Aorta (tissue), 5 donors: ENCODE measurements at regions not wholly inside any gene's neighbourhood (a gene's known extent, or its start where the extent isn't known, plus 50 kb on each side); places are given as distances from the start of the nearest gene placed in this dataset.

ENCODE experiments used
- ATAC-seq: fragments of 200-7000 bp; cut with Tn5 transposase; one replicate; pipeline ENCODE4 v1.9.1; 2022; ENCODE audit warnings: moderate library complexity; ENCODE audit not compliant: low FRiP score
- DNase-seq, 2 donors: peaks; one replicate each; pipeline ENCODE4 v3.0.0-alpha.2; 2020
- H3K27ac ChIP-seq, 2 donors: one replicate each; pipeline ENCODE4 v1.5.1; 2013; ENCODE audit warnings: low read length in 2 of 2, mild to moderate bottlenecking in 2 of 2, moderate library complexity in 2 of 2, control low read depth in 1 of 2, inconsistent platforms in 1 of 2, low read depth in 1 of 2
- H3K27me3 ChIP-seq, 2 donors: one replicate each; pipeline ENCODE4 v1.6.1; 2013; ENCODE audit warnings: control low read depth in 1 of 2, low read length in 1 of 2, mild to moderate bottlenecking in 1 of 2, moderate library complexity in 1 of 2; ENCODE audit not compliant: insufficient read depth in 2 of 2, control insufficient read depth in 1 of 2
- H3K36me3 ChIP-seq, 2 donors: one replicate each; pipeline ENCODE4 v1.6.1; 2013; ENCODE audit warnings: control low read depth in 1 of 2, low read length in 1 of 2, mild to moderate bottlenecking in 1 of 2; ENCODE audit not compliant: insufficient read depth in 2 of 2, control insufficient read depth in 1 of 2
- H3K4me1 ChIP-seq, 2 donors: one replicate each; pipeline ENCODE4 v1.6.1; 2013; ENCODE audit warnings: low read length in 2 of 2, control low read depth in 1 of 2, mild to moderate bottlenecking in 1 of 2, moderate library complexity in 1 of 2; ENCODE audit not compliant: insufficient read depth in 2 of 2, control insufficient read depth in 1 of 2
- H3K4me3 ChIP-seq, 2 donors: one replicate each; pipeline ENCODE4 v1.5.1; 2013; ENCODE audit warnings: low read length in 2 of 2, control low read depth in 1 of 2, mild to moderate bottlenecking in 1 of 2
- H3K9me3 ChIP-seq: one replicate; pipeline ENCODE4 v1.6.1; 2013; ENCODE audit warnings: mild to moderate bottlenecking, low read length; ENCODE audit not compliant: control insufficient read depth
- WGBS, 2 donors: extraction: QIAGEN DNeasy Blood & Tissue Kit; methylation state at CpG; one replicate each; pipeline ENCODE4 v1.1.7; 2013; 5-methylcytosine and 5-hydroxymethylcytosine counted together
- intact Hi-C, 2 donors: fragments of 100-400 bp; cut with DNase I; formaldehyde crosslinking; loops; one replicate each; pipeline versions ENCODE4 v1.14.2 to v1.15.0; 2022
- donor health status: healthy with polysubstance abuse.
- donor health status: Bipolar disorder and iron deficiency.
- donor health status: DM: no; HTN: no; CAD: no.
- donor health status: DM: no; HTN: no; CAD: no.
- donor health status: DM: yes; HTN: yes; CAD: no.

DNA sequence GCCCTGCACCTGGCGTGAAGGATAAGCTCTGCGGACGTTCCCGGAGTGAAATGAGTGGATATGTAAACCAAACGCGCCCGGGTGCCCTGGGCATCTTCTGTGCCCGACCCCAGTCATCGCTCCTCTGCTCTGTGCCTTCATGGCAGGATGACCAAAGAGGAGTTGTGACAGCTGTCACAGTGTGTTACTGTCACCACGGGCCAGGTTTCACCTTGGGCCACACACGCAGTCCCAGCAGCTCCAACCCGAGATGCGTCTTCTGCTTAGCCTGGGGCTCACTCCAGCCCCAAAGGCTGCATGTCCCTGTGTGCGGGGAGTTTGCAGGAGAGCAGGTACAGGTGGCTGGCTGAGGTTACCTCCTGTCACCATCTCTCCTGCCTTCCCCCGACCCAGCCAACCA is 311.6 kb downstream of the BMP7 start:
- intact Hi-C loops: no loop called here
- no peaks in the 10 kb centered on the region for H3K9me3 ChIP-seq
- H3K27me3 ChIP-seq: no peaks in the 10 kb centered on the region
- H3K27ac ChIP-seq: no peak overlapping the region
- H3K36me3 ChIP-seq: no peaks in the 10 kb centered on the region
- no peak for ATAC-seq
- no peak for DNase-seq
- H3K4me1 ChIP-seq: no peaks in the 10 kb centered on the region
- WGBS, 2 donors: 79 to 82% methylated on average over 15 of the region's 15 CpGs
- no peak overlapping the region for H3K4me3 ChIP-seq

- Histone ChIP-seq H3K27ac (no peak overlapping the region), H3K36me3 (no peaks in the 10 kb centered on the region), H3K9me3 (no peaks in the 10 kb centered on the region), H3K27me3 (no peaks in the 10 kb centered on the region), H3K4me3 (no peak overlapping the region), H3K4me1 (no peaks in the 10 kb centered on the region)
- ATAC-seq: no peak
- 17 to 18% methylated on average over 9 of the region's 9 CpGs for WGBS, 2 donors
- intact Hi-C loops: no loop called here
- no peak for DNase-seq
These were observed 310.8 kb downstream of the BMP7 start for GRCh38 chr20:56955680-56956079.

- H3K4me3 ChIP-seq: no peak overlapping the region
- H3K36me3 ChIP-seq: no peaks in the 10 kb centered on the region
- ATAC-seq (no peak), DNase-seq (no peak)
- 75 to 77% methylated on average over 7 of the region's 7 CpGs for WGBS, 2 donors
- H3K9me3 ChIP-seq: no peaks in the 10 kb centered on the region
- no peak overlapping the region for H3K27ac ChIP-seq
- no peaks in the 10 kb centered on the region for H3K4me1 ChIP-seq
- H3K27me3 ChIP-seq: no peaks in the 10 kb centered on the region
- intact Hi-C loops: no loop called here
These were observed 309.9 kb downstream of the BMP7 start for GRCh38 chr20:56956534-56956933.

- no peak overlapping the region for H3K27ac ChIP-seq
- ATAC-seq (no peak), DNase-seq (no peak)
- H3K9me3 ChIP-seq: peaks cover 1% of the 10 kb centered on the region
- H3K36me3 ChIP-seq: no peaks in the 10 kb centered on the region
- 33 to 35% methylated on average over 34 of the region's 34 CpGs for WGBS, 2 donors
- no peak overlapping the region for H3K4me3 ChIP-seq
- no peaks in the 10 kb centered on the region for H3K4me1 ChIP-seq
- intact Hi-C loops: no loop called here
- no peaks in the 10 kb centered on the region for H3K27me3 ChIP-seq
These were observed 308.5 kb downstream of the BMP7 start for GRCh38 chr20:56957737-56958553.

- intact Hi-C loops: no loop called here
- Histone ChIP-seq H3K4me1 (no peaks in the 10 kb centered on the region), H3K27me3 (no peaks in the 10 kb centered on the region), H3K4me3 (no peak overlapping the region), H3K9me3 (peaks cover 1% of the 10 kb centered on the region), H3K36me3 (no peaks in the 10 kb centered on the region), H3K27ac (no peak overlapping the region)
- 28 to 39% methylated on average over 2 of the region's 2 CpGs for WGBS, 2 donors
- ATAC-seq: no peak
- DNase-seq: no peak
These were observed 301.5 kb downstream of the BMP7 start for GRCh38 chr20:56964901-56965300.

GRCh38 chr20:56967916-56968315 is 298.5 kb downstream of the BMP7 start:
- ATAC-seq: no peak
- H3K27ac ChIP-seq: no peak overlapping the region
- H3K36me3 ChIP-seq: no peaks in the 10 kb centered on the region
- DNase-seq: no peak
- H3K4me3 ChIP-seq: no peak overlapping the region
- intact Hi-C loops: no loop called here
- 72 to 75% methylated on average over 12 of the region's 12 CpGs for WGBS, 2 donors
- no peaks in the 10 kb centered on the region for H3K9me3 ChIP-seq
- no peaks in the 10 kb centered on the region for H3K27me3 ChIP-seq
- H3K4me1 ChIP-seq: no peaks in the 10 kb centered on the region

- ATAC-seq: no peak
- Histone ChIP-seq H3K9me3 (no peaks in the 10 kb centered on the region), H3K36me3 (no peaks in the 10 kb centered on the region), H3K4me1 (no peaks in the 10 kb centered on the region), H3K27ac (no peak overlapping the region), H3K27me3 (no peaks in the 10 kb centered on the region), H3K4me3 (no peak overlapping the region)
- WGBS, 2 donors: 57 to 58% methylated on average over 12 of the region's 12 CpGs
- intact Hi-C loops: no loop called here
- DNase-seq: no peak
These were observed 297.9 kb downstream of the BMP7 start for GRCh38 chr20:56968376-56969048.

DNA sequence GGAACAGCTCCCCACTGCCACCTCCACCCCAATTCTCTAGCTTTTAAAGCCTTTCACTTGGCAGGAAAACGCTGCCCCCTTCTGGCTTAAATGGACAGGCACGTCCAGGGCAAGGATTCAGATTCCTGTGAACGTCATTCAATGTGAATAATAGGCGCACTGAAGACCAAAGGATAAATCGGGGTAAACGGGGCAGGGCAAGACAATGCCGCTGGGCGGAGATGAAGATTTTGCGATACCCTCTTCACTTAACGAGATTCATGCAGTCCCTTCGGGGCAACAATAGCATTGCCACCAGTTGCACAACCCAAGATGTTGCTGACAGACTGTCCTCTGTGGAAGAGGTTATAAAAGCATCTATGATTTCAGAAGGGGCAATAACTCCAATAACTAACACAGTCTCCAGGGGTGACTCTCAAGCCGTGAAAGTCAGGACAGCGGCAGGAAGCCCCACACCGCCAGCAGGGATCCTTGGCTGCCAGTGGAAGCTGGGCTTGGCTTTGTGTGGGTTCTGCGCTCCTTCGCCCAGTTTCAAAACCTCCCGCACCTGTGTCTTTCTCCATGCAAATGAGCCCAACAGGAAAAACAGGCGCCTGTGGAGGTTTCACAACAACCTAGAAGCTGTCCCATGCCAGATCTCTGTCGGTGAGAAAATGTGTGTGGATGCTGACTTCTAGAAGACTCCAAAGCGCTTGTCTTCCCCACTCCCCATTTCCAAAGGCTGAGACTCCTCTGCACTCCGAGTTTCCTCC is 291.8 kb downstream of the BMP7 start:
- Histone ChIP-seq H3K36me3 (no peaks in the 10 kb centered on the region), H3K27me3 (no peaks in the 10 kb centered on the region), H3K4me3 (no peak overlapping the region), H3K9me3 (no peaks in the 10 kb centered on the region), H3K27ac (no peak overlapping the region), H3K4me1 (no peaks in the 10 kb centered on the region)
- DNase-seq: no peak
- ATAC-seq: no peak
- intact Hi-C loops: no loop called here
- 10 to 11% methylated on average over 21 of the region's 21 CpGs for WGBS, 2 donors
